WTC11 (cell line): ENCODE measurements at regions not wholly inside any gene's neighbourhood (a gene's known extent, or its start where the extent isn't known, plus 50 kb on each side); places are given as distances from the start of the nearest gene placed in this dataset.

ENCODE experiments used
- CBFB ChIP-seq: sonication (generic); formaldehyde crosslinking; IDR thresholded peaks from 2 replicates; pipeline ENCODE4 v1.8.1; 2022; ENCODE audit warnings: mild to moderate bottlenecking, low read depth, missing genetic modification reagents
- MYBL2 ChIP-seq: sonication (generic); formaldehyde crosslinking; IDR thresholded peaks from 2 replicates; pipeline ENCODE4 v1.8.1; 2023; ENCODE audit warnings: mild to moderate bottlenecking, moderate library complexity, missing genetic modification reagents
- NFYB ChIP-seq: sonication (generic); formaldehyde crosslinking; conservative IDR thresholded peaks from 2 replicates; pipeline ENCODE4 v1.8.0; 2022; ENCODE audit warnings: low read depth, missing genetic modification reagents
- TF ChIP-seq, protein P1 (sequence below): sonication (generic); formaldehyde crosslinking; conservative IDR thresholded peaks from 2 replicates; pipeline ENCODE4 v1.8.1; 2022; ENCODE audit warnings: mild to moderate bottlenecking, missing genetic modification reagents
- TF ChIP-seq, protein P2 (sequence below): fragments of 200-600 bp; IDR thresholded peaks from 2 replicates; pipeline ENCODE4 v1.8.0; 2022; ENCODE audit warnings: antibody characterized with exemption
- TF ChIP-seq, protein P3 (sequence below): sonication (generic); formaldehyde crosslinking; IDR thresholded peaks from 2 replicates; pipeline ENCODE4 v1.8.1; 2022; ENCODE audit warnings: low read depth, missing genetic modification reagents, borderline replicate concordance

GRCh38 chr4:174437749-174438148, 84.5 kb downstream of the HPGD start:
- TF ChIP-seq, protein P1, sequence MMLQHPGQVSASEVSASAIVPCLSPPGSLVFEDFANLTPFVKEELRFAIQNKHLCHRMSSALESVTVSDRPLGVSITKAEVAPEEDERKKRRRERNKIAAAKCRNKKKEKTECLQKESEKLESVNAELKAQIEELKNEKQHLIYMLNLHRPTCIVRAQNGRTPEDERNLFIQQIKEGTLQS (CRISPR knock-in tag), result no peak
- TF ChIP-seq, protein P2, sequence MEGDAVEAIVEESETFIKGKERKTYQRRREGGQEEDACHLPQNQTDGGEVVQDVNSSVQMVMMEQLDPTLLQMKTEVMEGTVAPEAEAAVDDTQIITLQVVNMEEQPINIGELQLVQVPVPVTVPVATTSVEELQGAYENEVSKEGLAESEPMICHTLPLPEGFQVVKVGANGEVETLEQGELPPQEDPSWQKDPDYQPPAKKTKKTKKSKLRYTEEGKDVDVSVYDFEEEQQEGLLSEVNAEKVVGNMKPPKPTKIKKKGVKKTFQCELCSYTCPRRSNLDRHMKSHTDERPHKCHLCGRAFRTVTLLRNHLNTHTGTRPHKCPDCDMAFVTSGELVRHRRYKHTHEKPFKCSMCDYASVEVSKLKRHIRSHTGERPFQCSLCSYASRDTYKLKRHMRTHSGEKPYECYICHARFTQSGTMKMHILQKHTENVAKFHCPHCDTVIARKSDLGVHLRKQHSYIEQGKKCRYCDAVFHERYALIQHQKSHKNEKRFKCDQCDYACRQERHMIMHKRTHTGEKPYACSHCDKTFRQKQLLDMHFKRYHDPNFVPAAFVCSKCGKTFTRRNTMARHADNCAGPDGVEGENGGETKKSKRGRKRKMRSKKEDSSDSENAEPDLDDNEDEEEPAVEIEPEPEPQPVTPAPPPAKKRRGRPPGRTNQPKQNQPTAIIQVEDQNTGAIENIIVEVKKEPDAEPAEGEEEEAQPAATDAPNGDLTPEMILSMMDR, result no peak
- TF ChIP-seq CBFB (CRISPR knock-in tag) (no peak), MYBL2 (CRISPR knock-in tag) (no peak), NFYB (CRISPR knock-in tag) (no peak)
- TF ChIP-seq, protein P3, sequence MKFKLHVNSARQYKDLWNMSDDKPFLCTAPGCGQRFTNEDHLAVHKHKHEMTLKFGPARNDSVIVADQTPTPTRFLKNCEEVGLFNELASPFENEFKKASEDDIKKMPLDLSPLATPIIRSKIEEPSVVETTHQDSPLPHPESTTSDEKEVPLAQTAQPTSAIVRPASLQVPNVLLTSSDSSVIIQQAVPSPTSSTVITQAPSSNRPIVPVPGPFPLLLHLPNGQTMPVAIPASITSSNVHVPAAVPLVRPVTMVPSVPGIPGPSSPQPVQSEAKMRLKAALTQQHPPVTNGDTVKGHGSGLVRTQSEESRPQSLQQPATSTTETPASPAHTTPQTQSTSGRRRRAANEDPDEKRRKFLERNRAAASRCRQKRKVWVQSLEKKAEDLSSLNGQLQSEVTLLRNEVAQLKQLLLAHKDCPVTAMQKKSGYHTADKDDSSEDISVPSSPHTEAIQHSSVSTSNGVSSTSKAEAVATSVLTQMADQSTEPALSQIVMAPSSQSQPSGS (CRISPR knock-in tag), result no peak
